Right lobe of liver (tissue), 6 donors: ENCODE measurements at regions not wholly inside any gene's neighbourhood (a gene's known extent, or its start where the extent isn't known, plus 50 kb on each side); places are given as distances from the start of the nearest gene placed in this dataset.

Source experiments
- ATAC-seq, 4 donors: fragments of 200-7000 bp; cut with Tn5 transposase; one replicate each; pipeline ENCODE4 v1.9.1; 2020; ENCODE audit warnings: mild to moderate bottlenecking in 4 of 4, moderate library complexity in 4 of 4
- DNase-seq, 3 donors: peaks; one replicate each; pipeline ENCODE4 v3.0.0-alpha.2; 2020
- H3K27ac ChIP-seq, 3 donors: fragments of 200-600 bp; one replicate each; pipeline ENCODE4 v1.8.0; 2022
- H3K27me3 ChIP-seq, 2 donors: fragments of 200-600 bp; one replicate each; pipeline ENCODE4 v1.8.0; 2022
- H3K36me3 ChIP-seq, 4 donors: fragments of 200-600 bp; sonication (generic) in 1 of 4; one replicate each; pipeline versions ENCODE4 v1.5.1 to v1.8.0; 2017 to 2022; ENCODE audit warnings: control low read depth in 1 of 4
- H3K4me1 ChIP-seq, 4 donors: fragments of 200-600 bp; sonication (generic) in 1 of 4; one replicate each; pipeline versions ENCODE4 v1.5.1 to v1.8.0; 2017 to 2022; ENCODE audit warnings: control low read depth in 1 of 4
- H3K4me3 ChIP-seq, 3 donors: fragments of 200-600 bp; one replicate each; pipeline ENCODE4 v1.8.0; 2022
- H3K9me3 ChIP-seq, 4 donors: fragments of 200-600 bp; sonication (generic) in 1 of 4; one replicate each; pipeline versions ENCODE4 v1.5.1 to v1.8.0; 2017 to 2022; ENCODE audit warnings: control low read depth in 1 of 4
- POLR2A ChIP-seq: fragments of 450-650 bp; IDR thresholded peaks from one replicate; pipeline ENCODE4 v1.6.1; 2017; ENCODE audit warnings: antibody characterized with exemption, mild to moderate bottlenecking
- WGBS: methylation state at CpG from one replicate; pipeline ENCODE4 v1.1.6; 2018; ENCODE audit warnings: low coverage, low lambda C conversion rate; ENCODE audit not compliant: insufficient coverage; ENCODE audit errors: missing lambda C conversion rate; 5-methylcytosine and 5-hydroxymethylcytosine counted together
- intact Hi-C, 2 donors: fragments of 100-400 bp; cut with DNase I; formaldehyde crosslinking; loops; one replicate each; pipeline versions ENCODE4 v1.11.2 to v1.14.1; 2022
- TF ChIP-seq, protein P1 (sequence below), 4 donors: fragments of 200-600 bp in 3 of 4; fragments of 450-650 bp in 1 of 4; IDR thresholded peaks; one replicate each; pipeline versions ENCODE4 v1.5.1 to v1.8.0; 2016 to 2022; ENCODE audit warnings: antibody characterized with exemption in 4 of 4, mild to moderate bottlenecking in 2 of 4
- donor health status: DM: no; HTN: yes; CAD: no.
- donor health status: DM: no; HTN: no; CAD: no.
- donor health status: DM: no; HTN: no; CAD: no.
- donor health status: DM: no; HTN: yes; CAD: no.
- donor health status: DM: no; HTN: yes; CAD: no.

DNA sequence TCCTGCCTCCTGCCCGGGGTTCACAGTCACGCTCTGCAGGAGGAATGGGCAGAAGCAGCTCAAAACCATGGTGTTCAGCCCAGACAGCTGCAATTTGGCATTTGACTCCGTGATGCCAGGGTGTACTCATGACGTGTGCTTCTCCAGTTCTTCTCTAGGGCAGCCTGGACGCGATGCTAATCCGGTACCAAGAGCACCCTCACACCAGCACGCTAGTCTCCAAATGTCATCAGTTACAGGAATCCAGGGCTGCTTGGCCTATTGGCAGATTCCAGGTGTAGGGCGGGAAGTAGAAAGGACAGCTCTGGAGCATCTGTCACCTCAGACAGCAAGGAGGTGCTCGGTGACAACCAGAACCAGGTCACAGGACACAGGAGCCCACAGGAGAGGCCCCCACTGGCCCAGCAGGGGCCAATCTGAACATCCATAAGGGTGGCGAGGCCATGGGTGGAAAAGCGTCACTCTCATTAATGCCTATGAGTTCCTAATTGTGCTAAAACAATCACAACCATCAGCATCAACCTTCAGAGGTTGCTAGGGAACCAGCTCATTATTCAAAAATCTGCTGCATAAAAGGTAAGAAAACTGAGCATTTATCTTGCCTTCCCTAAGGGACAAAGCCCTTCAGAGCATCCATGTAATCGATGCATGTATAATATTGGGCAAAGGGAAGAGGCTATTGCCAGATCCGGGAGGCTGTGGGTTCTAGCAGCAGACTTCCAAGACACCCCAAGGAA lies 241.9 kb upstream of the IRX4 start:
- ATAC-seq (no peak), DNase-seq (no peak)
- WGBS = 48% methylated on average over 4 of the region's 14 CpGs
- Histone ChIP-seq H3K36me3 (no peaks in the 10 kb centered on the region), H3K9me3 (no peaks in the 10 kb centered on the region), H3K4me1 (no peaks in the 10 kb centered on the region), H3K4me3 (no peak overlapping the region), H3K27ac (no peak overlapping the region), H3K27me3 (no peaks in the 10 kb centered on the region)
- intact Hi-C loops = no loop called here
- no peak for TF ChIP-seq POLR2A
- TF ChIP-seq, protein P1, sequence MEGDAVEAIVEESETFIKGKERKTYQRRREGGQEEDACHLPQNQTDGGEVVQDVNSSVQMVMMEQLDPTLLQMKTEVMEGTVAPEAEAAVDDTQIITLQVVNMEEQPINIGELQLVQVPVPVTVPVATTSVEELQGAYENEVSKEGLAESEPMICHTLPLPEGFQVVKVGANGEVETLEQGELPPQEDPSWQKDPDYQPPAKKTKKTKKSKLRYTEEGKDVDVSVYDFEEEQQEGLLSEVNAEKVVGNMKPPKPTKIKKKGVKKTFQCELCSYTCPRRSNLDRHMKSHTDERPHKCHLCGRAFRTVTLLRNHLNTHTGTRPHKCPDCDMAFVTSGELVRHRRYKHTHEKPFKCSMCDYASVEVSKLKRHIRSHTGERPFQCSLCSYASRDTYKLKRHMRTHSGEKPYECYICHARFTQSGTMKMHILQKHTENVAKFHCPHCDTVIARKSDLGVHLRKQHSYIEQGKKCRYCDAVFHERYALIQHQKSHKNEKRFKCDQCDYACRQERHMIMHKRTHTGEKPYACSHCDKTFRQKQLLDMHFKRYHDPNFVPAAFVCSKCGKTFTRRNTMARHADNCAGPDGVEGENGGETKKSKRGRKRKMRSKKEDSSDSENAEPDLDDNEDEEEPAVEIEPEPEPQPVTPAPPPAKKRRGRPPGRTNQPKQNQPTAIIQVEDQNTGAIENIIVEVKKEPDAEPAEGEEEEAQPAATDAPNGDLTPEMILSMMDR (IDR thresholded peaks at IDR 0.05) = no peak

DNA sequence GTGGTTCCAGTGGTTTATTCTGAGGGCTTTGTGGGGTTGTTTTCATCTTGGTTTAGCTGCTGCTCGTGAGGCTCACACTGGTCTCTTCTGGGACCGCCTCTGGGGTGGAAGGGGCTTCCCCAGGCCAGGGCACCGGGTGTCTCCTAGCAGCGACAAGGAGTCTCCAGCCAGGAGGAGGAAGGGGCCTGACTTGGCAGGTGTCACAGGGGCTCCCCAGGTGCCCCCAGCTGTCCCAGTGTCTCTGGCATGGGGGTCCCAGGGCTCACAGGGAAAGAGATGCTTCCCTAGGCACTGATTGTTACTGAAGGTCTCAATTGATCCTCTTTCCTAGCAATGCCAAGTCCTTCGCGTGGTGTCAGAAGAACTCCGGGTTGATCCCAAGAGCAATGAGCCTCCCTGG lies 241.1 kb upstream of the IRX4 start:
- ATAC-seq (peak in 1 of 4 donors; percentile 25), DNase-seq (no peak)
- intact Hi-C loops = no loop called here
- H3K4me1 ChIP-seq = no peaks in the 10 kb centered on the region
- WGBS = 40% methylated on average over 1 of the region's 7 CpGs
- no peaks in the 10 kb centered on the region for H3K36me3 ChIP-seq
- H3K27me3 ChIP-seq = no peaks in the 10 kb centered on the region
- H3K27ac ChIP-seq = no peak overlapping the region
- H3K4me3 ChIP-seq = no peak overlapping the region
- no peak for TF ChIP-seq POLR2A
- TF ChIP-seq, protein P1 (IDR thresholded peaks at IDR 0.05) = no peak
- H3K9me3 ChIP-seq = no peaks in the 10 kb centered on the region

DNA sequence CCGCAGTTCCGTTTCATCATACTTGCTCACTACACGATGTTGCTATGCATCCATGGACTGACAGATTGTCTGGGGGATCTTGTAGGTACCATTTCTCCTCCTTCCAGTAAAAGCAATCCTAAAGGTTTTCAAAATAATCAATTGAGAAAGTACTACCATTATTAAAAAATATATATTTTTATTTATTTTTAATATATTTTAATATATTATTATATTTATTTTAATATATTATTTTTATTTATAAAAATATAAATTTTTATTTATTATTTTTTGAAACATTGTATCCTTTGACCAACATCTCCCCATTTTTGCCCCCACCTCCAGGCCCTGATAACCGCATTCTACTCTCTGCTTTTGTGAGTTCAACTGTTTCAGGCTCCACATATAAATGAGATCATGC lies 237.6 kb upstream of the IRX4 start:
- no peak overlapping the region for H3K4me3 ChIP-seq
- no peaks in the 10 kb centered on the region for H3K4me1 ChIP-seq
- no peaks in the 10 kb centered on the region for H3K27me3 ChIP-seq
- H3K9me3 ChIP-seq = no peaks in the 10 kb centered on the region
- 74% methylated on average over 4 of the region's 4 CpGs for WGBS
- no peak for ATAC-seq
- no peak for TF ChIP-seq POLR2A
- H3K36me3 ChIP-seq = no peaks in the 10 kb centered on the region
- DNase-seq = no peak
- no peak overlapping the region for H3K27ac ChIP-seq
- intact Hi-C loops = no loop called here

DNA sequence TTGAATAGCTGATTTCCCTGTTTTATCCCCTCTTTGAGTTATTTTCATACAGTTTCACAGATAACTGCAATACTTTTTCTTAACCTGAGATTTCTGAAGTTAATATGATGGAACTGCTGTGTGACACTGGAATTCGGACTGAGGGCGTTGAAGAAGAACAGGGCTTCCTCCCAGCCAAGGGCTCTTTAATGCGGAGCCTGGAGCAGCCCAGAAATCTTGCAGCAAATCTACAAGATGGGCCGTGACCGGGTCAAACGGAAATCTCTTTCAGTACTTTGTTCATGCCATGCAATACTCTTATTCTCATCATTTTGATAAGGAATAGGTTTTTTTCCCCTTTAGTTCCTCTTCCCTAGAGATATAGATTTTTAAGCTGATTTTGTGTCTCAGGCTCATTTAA lies 236.8 kb upstream of the IRX4 start:
- no peaks in the 10 kb centered on the region for H3K36me3 ChIP-seq
- intact Hi-C loops = no loop called here
- H3K4me1 ChIP-seq = no peaks in the 10 kb centered on the region
- no peak for TF ChIP-seq POLR2A
- TF ChIP-seq, protein P1 (IDR thresholded peaks at IDR 0.05) = no peak
- DNase-seq = no peak
- H3K9me3 ChIP-seq = no peaks in the 10 kb centered on the region
- H3K4me3 ChIP-seq = no peak overlapping the region
- H3K27me3 ChIP-seq = no peaks in the 10 kb centered on the region
- WGBS = 38% methylated on average over 6 of the region's 6 CpGs
- H3K27ac ChIP-seq = no peak overlapping the region
- no peak for ATAC-seq

DNA sequence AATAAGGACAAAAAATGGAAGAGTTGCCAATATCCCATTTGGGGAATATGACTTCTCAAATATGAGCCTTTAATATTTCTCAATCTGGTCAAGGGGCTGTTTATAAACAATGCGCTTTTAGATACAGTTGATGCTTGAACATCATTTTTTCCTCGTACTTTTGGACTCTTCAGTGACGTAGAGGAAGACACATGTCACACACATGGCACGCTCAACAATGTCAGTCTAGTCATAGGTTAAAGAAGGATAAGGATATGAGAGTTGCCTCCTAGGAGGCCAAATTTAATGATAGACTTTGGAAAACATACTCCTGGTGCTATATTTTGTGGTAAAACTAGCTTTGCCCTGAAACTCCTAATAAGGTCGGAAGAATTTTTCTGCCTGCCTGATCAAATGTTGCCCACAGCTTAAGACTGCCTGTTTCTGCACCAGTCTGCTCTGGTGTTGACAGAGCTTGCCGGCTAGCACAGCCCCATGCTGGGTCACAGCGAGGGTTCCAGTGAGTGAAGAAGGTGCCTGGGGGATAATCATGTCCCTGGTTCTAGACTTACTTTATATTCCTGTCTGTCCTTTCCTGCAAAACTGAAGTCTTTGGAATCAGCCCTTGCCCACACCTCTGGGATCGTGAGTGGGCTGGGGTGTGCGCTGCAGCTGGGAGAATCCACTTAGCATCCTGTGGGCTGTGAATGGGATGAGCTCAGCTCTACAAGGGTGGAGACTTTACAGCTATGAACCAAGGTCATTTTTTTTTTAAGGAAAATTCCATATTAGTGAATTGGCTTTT lies 230.8 kb upstream of the IRX4 start:
- no peaks in the 10 kb centered on the region for H3K4me1 ChIP-seq
- ATAC-seq = no peak
- TF ChIP-seq POLR2A = no peak
- TF ChIP-seq, protein P1 (IDR thresholded peaks at IDR 0.05) = no peak
- no peak overlapping the region for H3K27ac ChIP-seq
- intact Hi-C loops = no loop called here
- 59% methylated on average over 9 of the region's 9 CpGs for WGBS
- H3K9me3 ChIP-seq = no peaks in the 10 kb centered on the region
- no peaks in the 10 kb centered on the region for H3K36me3 ChIP-seq
- no peaks in the 10 kb centered on the region for H3K27me3 ChIP-seq
- H3K4me3 ChIP-seq = no peak overlapping the region
- DNase-seq = no peak
